GM21367 (cell line): ENCODE measurements at regions not wholly inside any gene's neighbourhood (a gene's known extent, or its start where the extent isn't known, plus 50 kb on each side); places are given as distances from the start of the nearest gene placed in this dataset.
"Not testable (repeated sequence)": the region's sequence is repeated elsewhere in the genome, so short reads cannot be mapped to it uniquely, and the experiment has no call there.

ENCODE experiments used
- ATAC-seq: cut with Tn5 transposase; IDR thresholded peaks from one replicate; pipeline ENCODE4 v1.9.1; 2021; ENCODE audit not compliant: unreplicated experiment

GRCh38 chr7:142637240-142637639 is 112.0 kb upstream of the PRSS1 start:
- no peak for ATAC-seq

GRCh38 chr7:142636751-142637150 is 112.5 kb upstream of the PRSS1 start:
- ATAC-seq = no peak

DNA sequence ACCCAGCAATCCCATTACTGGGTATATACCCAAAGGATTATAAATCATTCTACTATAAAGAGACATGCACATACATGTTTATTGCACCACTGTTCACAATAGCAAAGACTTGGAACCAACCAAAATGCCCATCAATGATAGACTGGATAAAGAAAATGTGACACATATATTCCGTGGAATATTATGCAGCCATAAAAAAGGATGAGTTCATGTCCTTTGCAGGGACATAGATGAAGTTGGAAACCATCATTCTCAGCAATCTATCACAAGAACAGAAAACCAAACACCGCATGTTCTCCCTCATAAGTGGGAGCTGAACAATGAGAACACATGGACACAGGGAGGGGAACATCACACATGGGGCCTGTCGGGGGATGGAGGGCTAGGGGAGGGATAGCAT is 113.2 kb upstream of the PRSS1 start:
- not testable (repeated sequence) for ATAC-seq

DNA sequence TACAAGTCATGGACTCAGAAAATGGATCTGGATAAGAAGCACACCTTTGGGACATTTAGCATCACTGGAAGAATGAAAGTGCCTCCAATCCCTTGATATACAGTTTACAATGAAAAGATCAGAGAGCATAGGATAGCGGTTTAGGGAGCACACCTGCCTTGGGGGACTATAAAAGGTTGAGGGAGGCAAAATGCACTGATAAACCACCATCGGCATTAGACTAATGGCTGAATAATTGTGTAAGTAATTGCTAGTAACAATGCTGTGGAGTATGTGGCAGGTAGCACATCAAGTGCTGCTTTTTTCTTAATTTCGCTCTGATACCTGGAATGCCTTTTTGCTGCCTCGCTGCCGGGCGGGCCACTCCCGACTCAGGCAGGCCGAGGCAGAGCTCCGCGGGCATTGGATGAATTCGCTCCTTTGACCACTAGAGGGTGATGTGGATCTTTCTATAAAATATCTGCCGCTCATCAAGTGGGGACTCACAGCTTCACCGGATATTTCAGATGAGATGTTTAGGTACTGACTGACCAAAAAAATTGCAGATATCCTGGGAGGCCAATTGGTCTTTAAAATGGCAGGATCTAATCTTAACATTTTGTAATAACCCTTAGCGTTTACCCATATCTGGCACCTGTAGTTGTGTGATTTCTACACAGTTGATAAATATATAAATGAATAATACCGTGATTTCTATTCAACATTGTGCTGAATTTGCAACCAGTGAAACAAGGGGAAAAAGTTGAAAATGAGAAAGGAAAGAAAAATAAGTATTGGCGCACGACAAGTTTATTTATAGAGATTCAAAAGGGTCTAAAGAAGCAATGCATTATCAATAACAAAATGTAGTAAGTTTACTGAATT is 116.8 kb upstream of the PRSS1 start:
- ATAC-seq = peak; percentile 94

GRCh38 chr7:142629588-142630260 is 119.5 kb upstream of the PRSS1 start:
- ATAC-seq = no peak

DNA sequence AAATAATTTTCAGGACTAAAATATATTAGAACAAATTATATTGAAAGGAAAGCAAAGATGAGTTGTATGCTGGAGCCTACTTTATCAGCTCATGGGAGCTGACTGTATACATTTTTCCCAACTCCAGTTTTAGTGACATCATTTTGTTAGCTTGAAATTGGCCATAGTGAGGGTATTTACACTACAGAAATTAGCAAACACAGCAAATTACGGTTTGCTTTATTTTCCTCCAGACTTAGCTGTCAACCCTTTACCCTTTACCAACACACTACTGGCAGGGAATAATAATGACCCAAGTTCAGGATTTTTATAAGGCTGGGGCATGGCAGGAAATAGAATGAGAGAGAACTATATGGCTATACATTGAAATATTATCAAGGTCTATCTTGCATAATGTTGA is 120.3 kb upstream of the PRSS1 start:
- no peak for ATAC-seq

DNA sequence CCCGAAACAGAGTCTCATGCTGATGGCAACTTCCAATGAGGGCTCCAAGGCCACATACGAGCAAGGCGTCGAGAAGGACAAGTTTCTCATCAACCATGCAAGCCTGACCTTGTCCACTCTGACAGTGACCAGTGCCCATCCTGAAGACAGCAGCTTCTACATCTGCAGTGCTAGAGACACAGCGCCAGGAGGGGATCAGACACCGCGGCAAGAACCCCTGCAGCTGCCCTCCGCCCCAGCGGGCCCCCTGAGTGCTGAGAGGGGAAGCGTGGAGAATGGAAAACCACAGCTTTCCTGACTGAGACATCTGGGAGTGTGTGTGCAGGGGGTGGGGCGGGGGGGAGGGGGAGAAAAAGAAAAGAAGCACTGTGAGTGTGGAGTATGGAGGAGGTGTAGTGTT is 122.0 kb upstream of the PRSS1 start:
- ATAC-seq = not testable (repeated sequence)

DNA sequence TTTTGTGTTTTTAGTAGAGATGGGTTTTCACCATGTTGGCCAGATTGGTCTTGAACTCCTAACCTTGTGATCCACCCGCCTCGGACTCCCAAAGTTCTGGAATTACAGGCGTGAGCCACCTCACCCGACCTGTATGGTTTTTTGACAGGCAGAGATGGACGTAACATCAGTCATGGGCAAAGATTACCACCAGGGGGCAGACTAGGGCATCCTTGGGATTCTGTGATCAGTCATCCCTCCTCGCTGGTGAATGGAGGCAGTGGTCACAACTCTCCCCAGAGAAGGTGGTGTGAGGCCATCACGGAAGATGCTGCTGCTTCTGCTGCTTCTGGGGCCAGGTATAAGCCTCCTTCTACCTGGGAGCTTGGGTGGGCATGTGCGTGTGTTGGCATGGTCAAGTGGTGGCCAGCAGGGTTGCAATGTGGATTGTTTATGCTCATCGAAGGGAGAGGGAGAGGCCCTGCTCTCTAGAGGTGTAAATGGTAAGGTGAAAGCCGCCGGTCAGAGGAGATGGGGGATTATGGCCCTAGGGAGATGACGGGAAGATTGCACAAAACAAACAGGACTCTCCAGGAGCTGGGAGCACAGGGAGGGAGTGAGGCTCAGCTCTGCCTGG is 122.7 kb upstream of the PRSS1 start:
- ATAC-seq = peak; percentile 90

DNA sequence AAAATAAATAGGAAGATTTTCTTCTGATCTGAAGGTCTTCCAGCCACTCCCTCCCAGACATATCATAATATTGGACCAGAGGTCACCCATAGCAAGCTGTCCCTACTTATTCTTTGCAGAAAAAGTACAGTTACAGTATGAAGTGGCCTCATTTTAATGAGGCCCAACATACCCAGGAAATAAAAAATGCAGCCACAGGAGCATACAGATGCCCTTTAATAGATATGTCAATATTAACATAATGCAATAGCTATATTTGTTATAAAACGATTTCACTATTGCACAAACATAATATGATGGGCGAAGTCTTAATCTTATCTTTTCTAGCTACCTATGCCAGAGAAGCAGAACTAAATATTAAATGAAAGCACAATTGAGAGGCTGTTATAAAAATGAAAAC is 124.1 kb upstream of the PRSS1 start:
- not testable (repeated sequence) for ATAC-seq

- ATAC-seq = no peak
Observed at GRCh38 chr7:142620402-142620801, 128.9 kb upstream of the PRSS1 start.

GRCh38 chr7:142618655-142619351 is 130.5 kb upstream of the PRSS1 start:
- no peak for ATAC-seq

DNA sequence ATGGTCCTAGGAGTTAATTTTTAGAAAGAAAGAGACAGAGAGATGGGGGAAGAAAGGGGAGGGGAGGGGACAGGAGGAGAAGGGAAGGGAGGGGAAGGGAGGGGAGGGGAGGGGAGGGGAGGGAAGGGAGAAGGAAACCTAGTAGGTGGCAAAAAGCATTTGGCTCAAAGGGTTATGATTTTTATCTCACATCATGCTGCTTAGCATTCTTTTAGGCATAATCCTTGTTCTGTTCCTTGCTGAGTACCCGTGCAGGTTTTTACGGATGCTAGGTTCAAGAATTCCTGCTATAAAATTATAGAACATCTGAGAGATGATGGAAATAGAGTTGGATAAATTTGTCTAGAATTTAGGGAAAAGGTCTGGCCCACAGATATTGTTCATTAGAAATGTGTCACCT is 132.4 kb upstream of the PRSS1 start:
- ATAC-seq = no peak

GRCh38 chr7:142616121-142616643 is 133.1 kb upstream of the PRSS1 start:
- ATAC-seq = no peak

- no peak for ATAC-seq
Observed at GRCh38 chr7:142615508-142615907, 133.8 kb upstream of the PRSS1 start.

GRCh38 chr7:142614116-142614515 is 135.2 kb upstream of the PRSS1 start:
- no peak for ATAC-seq

DNA sequence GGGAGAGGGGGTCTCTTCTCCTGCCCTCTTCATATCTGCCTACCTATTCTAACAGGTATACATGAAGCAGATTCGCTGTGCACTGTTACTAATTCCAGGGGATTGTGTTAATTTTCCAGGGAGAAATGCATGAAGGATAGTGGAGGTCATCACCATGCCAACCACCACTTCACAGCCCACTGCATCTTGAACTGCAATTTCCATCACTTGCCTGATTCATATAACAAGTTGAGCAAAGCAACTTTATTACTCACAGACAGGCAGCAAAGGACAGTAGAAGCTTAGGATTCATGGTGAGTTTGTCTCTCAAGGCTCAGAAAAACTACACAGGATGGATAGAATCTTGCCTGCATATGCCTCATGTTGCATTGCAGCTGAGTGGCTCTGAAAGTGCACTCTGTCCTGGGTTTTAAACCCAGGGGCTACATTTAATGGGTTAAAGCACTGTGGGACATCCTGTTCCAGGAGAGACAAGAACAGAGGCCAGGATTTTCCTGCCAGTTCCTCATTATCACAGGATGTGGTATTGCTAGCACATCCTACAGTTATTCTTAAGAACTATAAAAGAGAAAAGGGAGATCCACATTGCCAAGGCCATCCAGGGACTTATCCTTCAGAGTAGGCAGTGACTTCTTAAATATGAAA is 136.9 kb upstream of the PRSS1 start:
- ATAC-seq = no peak

GRCh38 chr7:142611566-142612236 is 137.6 kb upstream of the PRSS1 start:
- no peak for ATAC-seq

DNA sequence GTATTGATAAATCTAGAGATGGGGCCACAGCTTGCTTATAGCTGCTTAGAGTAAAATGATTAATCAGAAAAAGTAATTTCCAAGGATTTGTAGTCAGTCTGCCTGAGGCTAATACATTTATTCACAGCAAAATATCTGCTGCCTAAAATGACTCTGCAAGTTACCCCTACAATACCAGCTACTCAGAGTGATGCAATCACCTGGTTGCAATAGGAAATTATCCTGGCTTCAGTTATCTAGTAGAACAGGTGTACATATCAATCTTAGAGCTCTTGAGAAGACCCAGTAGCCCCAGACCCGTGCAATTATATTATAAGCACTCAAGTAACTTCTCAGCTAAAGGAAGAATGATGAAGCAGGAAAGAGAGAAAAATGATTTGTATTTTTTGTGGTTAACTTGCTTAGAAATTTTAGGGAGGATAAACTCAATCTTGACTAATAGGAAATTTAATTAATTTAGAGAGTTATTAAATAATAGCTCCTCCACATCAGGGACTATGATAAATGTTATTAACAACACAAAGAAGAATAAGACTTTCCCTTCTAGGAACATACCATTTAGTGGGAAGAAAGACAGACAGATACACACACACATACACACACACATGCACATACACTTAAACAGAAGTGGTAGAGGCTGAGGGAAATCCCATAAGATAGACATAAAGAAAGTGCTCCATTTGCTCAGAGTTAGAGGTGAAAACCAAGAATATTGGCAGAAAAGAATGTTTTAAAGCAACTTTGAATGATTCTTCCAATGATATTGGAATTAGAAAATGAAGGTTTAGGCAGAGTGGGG is 140.4 kb upstream of the PRSS1 start:
- no peak for ATAC-seq

DNA sequence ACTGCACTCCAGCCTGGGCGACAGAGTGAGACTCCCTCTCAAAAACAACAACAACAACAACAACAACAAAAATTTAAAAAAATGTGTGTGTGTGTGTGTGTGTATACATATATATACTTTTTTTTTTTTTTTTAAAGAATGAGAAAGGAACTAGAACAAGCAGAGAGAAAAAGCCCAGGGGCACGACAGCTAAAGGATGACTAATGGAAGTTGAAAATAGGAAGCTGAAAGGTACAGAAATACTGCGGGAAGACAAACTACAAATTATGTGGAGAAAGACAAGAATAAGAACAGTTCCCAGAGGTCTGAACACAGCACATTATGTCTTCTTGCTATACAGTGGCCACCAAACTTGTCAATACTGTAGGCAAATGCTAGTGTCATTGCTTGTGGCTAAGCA is 141.9 kb upstream of the PRSS1 start:
- no peak for ATAC-seq
